ENCODE measurements at regions not wholly inside any gene's neighbourhood (a gene's known extent, or its start where the extent isn't known, plus 50 kb on each side); places are given as distances from the start of the nearest gene placed in this dataset.

- DNase-seq = no peak
- peaks cover 16% of the 10 kb centered on the region for H3K27me3 Mint-ChIP-seq
- no peaks in the 10 kb centered on the region for H3K9me3 ChIP-seq (ENCODE audit: control insufficient read depth, low read length, poor library complexity, severe bottlenecking)
- H3K4me3 Mint-ChIP-seq = no peak overlapping the region
- no peaks in the 10 kb centered on the region for H3K4me1 Mint-ChIP-seq
- H3K27ac Mint-ChIP-seq = no peak overlapping the region
- no peak for ATAC-seq
- no peaks in the 10 kb centered on the region for H3K36me3 Mint-ChIP-seq (ENCODE audit: low read depth)
Measured at GRCh38 chr5:169417676-169418075, 116.7 kb upstream of the SLIT3 start.

- H3K9me3 ChIP-seq (ENCODE audit: control insufficient read depth, low read length, poor library complexity, severe bottlenecking) = no peaks in the 10 kb centered on the region
- Mint-ChIP-seq H3K4me1 (no peaks in the 10 kb centered on the region), H3K4me3 (no peak overlapping the region), H3K36me3 (ENCODE audit: low read depth) (no peaks in the 10 kb centered on the region), H3K27ac (no peak overlapping the region), H3K27me3 (peaks cover 16% of the 10 kb centered on the region)
- DNase-seq (no peak), ATAC-seq (no peak)
Measured at GRCh38 chr5:169416583-169417196, 115.8 kb upstream of the SLIT3 start.

- H3K4me1 Mint-ChIP-seq = no peaks in the 10 kb centered on the region
- no peaks in the 10 kb centered on the region for H3K36me3 Mint-ChIP-seq (ENCODE audit: low read depth)
- no peaks in the 10 kb centered on the region for H3K9me3 ChIP-seq (ENCODE audit: control insufficient read depth, low read length, poor library complexity, severe bottlenecking)
- peaks cover 16% of the 10 kb centered on the region for H3K27me3 Mint-ChIP-seq
- DNase-seq = no peak
- no peak for ATAC-seq
- H3K4me3 Mint-ChIP-seq = no peak overlapping the region
- no peak overlapping the region for H3K27ac Mint-ChIP-seq
Measured at GRCh38 chr5:169415948-169416347, 115.0 kb upstream of the SLIT3 start.

DNA sequence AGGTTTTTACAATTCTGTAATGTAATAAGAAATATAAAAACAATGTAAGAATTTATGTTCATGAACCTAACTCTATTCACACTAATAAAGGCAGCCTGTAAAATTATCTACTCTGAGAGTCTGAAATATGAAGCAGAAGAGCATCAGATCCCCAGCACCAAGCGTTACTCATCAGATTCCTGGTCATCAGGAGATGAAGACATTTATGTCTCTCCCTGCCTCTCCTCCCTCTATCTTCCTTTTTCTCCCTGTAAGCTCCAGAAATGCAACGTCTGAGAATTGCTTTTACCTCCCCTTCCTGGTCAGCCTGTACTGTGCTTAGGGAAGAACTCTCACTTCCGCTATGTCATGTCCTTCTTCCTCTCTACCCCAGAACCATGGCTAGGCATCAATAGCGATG lies 114.4 kb upstream of the SLIT3 start:
- no peak overlapping the region for H3K27ac Mint-ChIP-seq
- H3K9me3 ChIP-seq (ENCODE audit: control insufficient read depth, low read length, poor library complexity, severe bottlenecking) = no peaks in the 10 kb centered on the region
- no peak for ATAC-seq

GRCh38 chr5:169413416-169413815 lies 112.5 kb upstream of the SLIT3 start:
- no peak overlapping the region for H3K4me3 Mint-ChIP-seq
- ATAC-seq (no peak), DNase-seq (no peak)
- no peaks in the 10 kb centered on the region for H3K36me3 Mint-ChIP-seq (ENCODE audit: low read depth)
- H3K27me3 Mint-ChIP-seq = peaks cover 12% of the 10 kb centered on the region
- H3K27ac Mint-ChIP-seq = no peak overlapping the region
- no peaks in the 10 kb centered on the region for H3K9me3 ChIP-seq (ENCODE audit: control insufficient read depth, low read length, poor library complexity, severe bottlenecking)
- H3K4me1 Mint-ChIP-seq = no peaks in the 10 kb centered on the region

More for the DNA sequence above, 114.4 kb upstream of the SLIT3 start:
- Mint-ChIP-seq H3K4me1 (no peaks in the 10 kb centered on the region), H3K4me3 (no peak overlapping the region), H3K27me3 (peaks cover 12% of the 10 kb centered on the region), H3K36me3 (ENCODE audit: low read depth) (no peaks in the 10 kb centered on the region)
- DNase-seq = no peak

DNA sequence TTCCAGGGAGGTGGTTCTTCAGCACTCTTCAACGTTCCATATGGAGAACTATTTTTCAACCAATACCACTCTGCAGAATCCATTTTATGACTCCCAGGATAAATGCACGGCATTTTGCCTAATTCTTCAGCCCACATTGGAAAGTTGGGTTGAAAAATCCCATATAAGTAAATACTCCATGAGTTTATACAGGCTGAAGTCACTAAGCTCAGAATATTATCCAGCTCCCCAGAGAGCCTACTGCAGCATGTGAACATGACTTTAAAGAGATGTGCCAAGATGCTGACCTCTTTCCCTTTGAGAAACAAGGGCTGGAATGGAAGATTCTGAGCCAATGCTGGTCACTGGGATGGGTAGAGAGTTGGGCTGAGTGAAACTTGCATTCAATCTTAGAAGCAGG lies 111.9 kb upstream of the SLIT3 start:
- H3K27ac Mint-ChIP-seq = no peak overlapping the region
- H3K36me3 Mint-ChIP-seq (ENCODE audit: low read depth) = no peaks in the 10 kb centered on the region
- H3K4me1 Mint-ChIP-seq = no peaks in the 10 kb centered on the region

GRCh38 chr5:169411786-169412430 lies 111.0 kb upstream of the SLIT3 start:
- H3K4me3 Mint-ChIP-seq = no peak overlapping the region
- no peak for ATAC-seq
- H3K27me3 Mint-ChIP-seq = peaks cover 14% of the 10 kb centered on the region
- H3K27ac Mint-ChIP-seq = no peak overlapping the region
- H3K4me1 Mint-ChIP-seq = no peaks in the 10 kb centered on the region
- no peaks in the 10 kb centered on the region for H3K9me3 ChIP-seq (ENCODE audit: control insufficient read depth, low read length, poor library complexity, severe bottlenecking)
- H3K36me3 Mint-ChIP-seq (ENCODE audit: low read depth) = no peaks in the 10 kb centered on the region
- no peak for DNase-seq

More for the DNA sequence above, 111.9 kb upstream of the SLIT3 start:
- no peak overlapping the region for H3K4me3 Mint-ChIP-seq
- no peaks in the 10 kb centered on the region for H3K9me3 ChIP-seq (ENCODE audit: control insufficient read depth, low read length, poor library complexity, severe bottlenecking)
- DNase-seq = no peak
- H3K27me3 Mint-ChIP-seq = peaks cover 12% of the 10 kb centered on the region
- no peak for ATAC-seq

- Mint-ChIP-seq H3K27me3 (peaks cover 20% of the 10 kb centered on the region), H3K4me1 (no peaks in the 10 kb centered on the region), H3K36me3 (ENCODE audit: low read depth) (no peaks in the 10 kb centered on the region), H3K27ac (no peak overlapping the region), H3K4me3 (no peak overlapping the region)
- no peak for ATAC-seq
- no peak for DNase-seq
- H3K9me3 ChIP-seq (ENCODE audit: control insufficient read depth, low read length, poor library complexity, severe bottlenecking) = no peaks in the 10 kb centered on the region
Measured at GRCh38 chr5:169410996-169411783, 110.3 kb upstream of the SLIT3 start.

DNA sequence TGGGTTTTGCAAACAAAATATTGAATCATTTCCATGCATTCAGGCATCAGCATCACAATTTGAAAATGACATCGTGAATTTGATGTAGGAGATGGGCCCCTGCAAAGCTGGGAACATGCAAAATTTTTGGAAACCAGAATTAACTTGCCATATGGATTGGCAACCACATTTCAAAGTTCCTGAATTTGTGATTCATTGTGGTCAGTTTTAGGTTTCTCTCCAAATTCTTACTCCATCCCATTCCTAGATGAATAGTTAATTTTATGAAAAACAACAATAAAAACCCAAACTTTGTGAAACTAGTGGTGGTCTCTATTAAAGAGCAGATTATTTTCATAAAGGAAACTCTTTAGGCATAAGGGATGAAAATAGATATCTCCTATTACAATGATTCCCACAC lies 107.8 kb upstream of the SLIT3 start:
- H3K9me3 ChIP-seq (ENCODE audit: control insufficient read depth, low read length, poor library complexity, severe bottlenecking) = no peaks in the 10 kb centered on the region
- Mint-ChIP-seq H3K36me3 (ENCODE audit: low read depth) (no peaks in the 10 kb centered on the region), H3K27me3 (peaks cover 21% of the 10 kb centered on the region), H3K4me1 (no peaks in the 10 kb centered on the region), H3K27ac (no peak overlapping the region), H3K4me3 (no peak overlapping the region)
- DNase-seq (no peak), ATAC-seq (no peak)

DNA sequence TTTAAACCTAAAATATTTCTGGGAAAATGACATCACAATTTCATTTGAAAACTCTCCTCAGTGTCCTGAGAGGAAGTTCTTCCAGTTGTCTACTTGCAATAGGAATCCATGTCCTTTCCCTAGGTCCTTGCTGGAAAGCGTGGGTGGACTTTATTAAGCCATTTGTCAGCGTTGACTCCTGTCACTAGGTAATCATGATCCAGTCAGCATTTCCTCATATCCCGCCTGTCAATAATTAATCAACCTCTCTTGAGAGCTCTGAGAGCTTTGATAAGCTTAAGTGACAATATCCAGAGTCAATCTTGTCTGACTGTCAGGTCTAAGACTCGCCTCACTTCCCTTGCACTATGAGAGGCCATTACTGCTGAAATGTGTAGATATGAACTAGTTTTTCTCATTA lies 107.2 kb upstream of the SLIT3 start:
- no peak for DNase-seq
- Mint-ChIP-seq H3K27ac (no peak overlapping the region), H3K4me1 (no peaks in the 10 kb centered on the region), H3K36me3 (ENCODE audit: low read depth) (no peaks in the 10 kb centered on the region), H3K27me3 (peaks cover 19% of the 10 kb centered on the region), H3K4me3 (no peak overlapping the region)
- H3K9me3 ChIP-seq (ENCODE audit: control insufficient read depth, low read length, poor library complexity, severe bottlenecking) = no peaks in the 10 kb centered on the region
- ATAC-seq = no peak

DNA sequence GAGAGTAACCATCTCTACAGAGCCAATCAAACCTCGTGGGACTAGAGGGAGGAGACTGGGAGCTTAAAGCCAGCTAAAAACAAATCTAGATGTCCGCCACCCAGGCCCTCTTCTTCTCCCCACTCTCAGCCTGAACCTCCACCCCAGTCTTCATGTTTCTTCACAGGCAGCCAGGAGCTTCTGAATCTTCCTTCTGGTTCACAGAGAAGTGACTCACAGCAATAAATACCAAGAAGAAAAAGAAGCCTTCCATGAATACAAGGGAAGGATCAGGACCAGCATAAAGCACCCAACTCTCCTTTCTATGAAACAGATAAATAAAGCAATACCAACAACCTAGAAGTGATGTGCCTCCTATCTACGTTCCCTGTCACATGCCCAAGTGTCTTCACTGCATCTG lies 103.3 kb upstream of the SLIT3 start:
- Mint-ChIP-seq H3K27ac (no peak overlapping the region), H3K27me3 (peaks cover 18% of the 10 kb centered on the region), H3K4me1 (no peaks in the 10 kb centered on the region), H3K36me3 (ENCODE audit: low read depth) (no peaks in the 10 kb centered on the region), H3K4me3 (no peak overlapping the region)
- no peak for DNase-seq
- no peaks in the 10 kb centered on the region for H3K9me3 ChIP-seq (ENCODE audit: control insufficient read depth, low read length, poor library complexity, severe bottlenecking)
- ATAC-seq = no peak

DNA sequence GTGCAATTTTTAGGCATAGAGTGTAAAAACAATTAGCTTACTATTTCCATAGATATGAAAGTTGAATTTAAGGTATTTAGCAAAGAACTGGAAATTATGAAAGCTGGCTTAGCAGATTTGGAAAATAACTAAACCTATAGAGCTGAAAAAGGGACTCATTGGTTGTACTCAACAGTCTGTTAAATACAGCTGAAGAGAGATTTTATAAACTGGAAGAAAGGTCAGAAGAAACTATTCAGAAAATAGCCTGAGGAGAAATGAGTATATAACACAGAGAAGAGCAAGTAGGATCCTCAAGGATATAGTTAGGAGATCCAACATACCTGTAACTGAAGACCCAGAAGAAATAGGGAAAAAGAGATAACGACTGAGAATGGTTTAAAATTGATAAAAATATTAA lies 97.6 kb upstream of the SLIT3 start:
- DNase-seq (no peak), ATAC-seq (no peak)
- Mint-ChIP-seq H3K4me3 (no peak overlapping the region), H3K27ac (no peak overlapping the region), H3K27me3 (peaks cover 5% of the 10 kb centered on the region), H3K36me3 (ENCODE audit: low read depth) (no peaks in the 10 kb centered on the region), H3K4me1 (no peaks in the 10 kb centered on the region)
- no peaks in the 10 kb centered on the region for H3K9me3 ChIP-seq (ENCODE audit: control insufficient read depth, low read length, poor library complexity, severe bottlenecking)

- DNase-seq (no peak), ATAC-seq (no peak)
- Mint-ChIP-seq H3K27ac (no peak overlapping the region), H3K27me3 (peaks cover 14% of the 10 kb centered on the region), H3K4me3 (no peak overlapping the region), H3K36me3 (ENCODE audit: low read depth) (no peaks in the 10 kb centered on the region), H3K4me1 (no peaks in the 10 kb centered on the region)
- no peaks in the 10 kb centered on the region for H3K9me3 ChIP-seq (ENCODE audit: control insufficient read depth, low read length, poor library complexity, severe bottlenecking)
Measured at GRCh38 chr5:169395136-169395535, 94.2 kb upstream of the SLIT3 start.
